ENCODE measurements at regions not wholly inside any gene's neighbourhood (a gene's known extent, or its start where the extent isn't known, plus 50 kb on each side); places are given as distances from the start of the nearest gene placed in this dataset.

DNA sequence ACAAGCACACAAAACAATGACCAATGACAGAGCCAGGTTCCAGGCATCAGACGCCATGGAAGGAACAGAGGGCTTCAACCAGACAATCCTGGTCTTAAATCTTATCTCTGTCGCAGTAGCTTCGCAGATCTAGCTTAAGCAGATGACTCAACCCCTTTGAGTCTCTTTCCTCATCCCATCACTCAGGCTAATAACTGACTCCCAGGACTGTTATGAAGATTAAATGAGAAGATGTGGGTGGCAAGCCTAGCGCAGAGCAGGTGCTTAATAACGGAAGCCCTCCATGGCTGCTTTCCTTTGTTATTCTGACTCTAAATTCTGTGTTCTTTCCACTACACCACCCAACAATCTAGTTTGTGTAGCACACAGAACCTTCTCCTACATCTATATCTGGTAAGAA lies 110.9 kb downstream of the SLC24A2 start:
- TF ChIP-seq, protein P1, sequence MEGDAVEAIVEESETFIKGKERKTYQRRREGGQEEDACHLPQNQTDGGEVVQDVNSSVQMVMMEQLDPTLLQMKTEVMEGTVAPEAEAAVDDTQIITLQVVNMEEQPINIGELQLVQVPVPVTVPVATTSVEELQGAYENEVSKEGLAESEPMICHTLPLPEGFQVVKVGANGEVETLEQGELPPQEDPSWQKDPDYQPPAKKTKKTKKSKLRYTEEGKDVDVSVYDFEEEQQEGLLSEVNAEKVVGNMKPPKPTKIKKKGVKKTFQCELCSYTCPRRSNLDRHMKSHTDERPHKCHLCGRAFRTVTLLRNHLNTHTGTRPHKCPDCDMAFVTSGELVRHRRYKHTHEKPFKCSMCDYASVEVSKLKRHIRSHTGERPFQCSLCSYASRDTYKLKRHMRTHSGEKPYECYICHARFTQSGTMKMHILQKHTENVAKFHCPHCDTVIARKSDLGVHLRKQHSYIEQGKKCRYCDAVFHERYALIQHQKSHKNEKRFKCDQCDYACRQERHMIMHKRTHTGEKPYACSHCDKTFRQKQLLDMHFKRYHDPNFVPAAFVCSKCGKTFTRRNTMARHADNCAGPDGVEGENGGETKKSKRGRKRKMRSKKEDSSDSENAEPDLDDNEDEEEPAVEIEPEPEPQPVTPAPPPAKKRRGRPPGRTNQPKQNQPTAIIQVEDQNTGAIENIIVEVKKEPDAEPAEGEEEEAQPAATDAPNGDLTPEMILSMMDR (conservative IDR thresholded peaks at IDR 0.05; ENCODE audit: low read length), result no peak
- no peak for TF ChIP-seq EZH2phosphoT487 (IDR thresholded peaks at IDR 0.05; ENCODE audit: borderline replicate concordance, low read depth, low read length)

Data from OCI-LY7 (cell line).